ENCODE measurements at regions not wholly inside any gene's neighbourhood (a gene's known extent, or its start where the extent isn't known, plus 50 kb on each side); places are given as distances from the start of the nearest gene placed in this dataset.

DNA sequence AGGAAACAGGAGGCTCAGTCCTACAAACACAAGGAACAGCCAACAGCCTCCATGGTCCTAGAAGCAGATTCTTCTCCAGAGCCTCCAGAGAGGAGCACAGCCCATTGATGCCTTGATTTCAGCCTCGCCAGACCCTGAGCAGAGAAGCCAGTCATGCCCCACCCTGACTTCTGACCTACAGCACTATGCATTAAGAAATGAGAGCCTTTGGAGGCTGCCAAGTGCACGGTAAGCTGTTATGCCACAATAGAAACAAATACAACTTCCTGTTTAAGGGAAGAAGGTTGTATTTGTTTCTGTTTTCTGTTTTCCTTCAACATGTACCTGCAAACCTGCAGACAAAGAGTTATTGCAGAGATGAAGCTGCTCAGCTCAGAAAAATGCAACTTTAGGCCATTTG lies 181.3 kb upstream of the AGAP1 start:
- DNase-seq = no peak

GRCh38 chr2:235314371-235314930 lies 179.4 kb upstream of the AGAP1 start:
- peak; percentile 60 for DNase-seq

GRCh38 chr2:235319095-235319494 lies 174.7 kb upstream of the AGAP1 start:
- DNase-seq = no peak

DNA sequence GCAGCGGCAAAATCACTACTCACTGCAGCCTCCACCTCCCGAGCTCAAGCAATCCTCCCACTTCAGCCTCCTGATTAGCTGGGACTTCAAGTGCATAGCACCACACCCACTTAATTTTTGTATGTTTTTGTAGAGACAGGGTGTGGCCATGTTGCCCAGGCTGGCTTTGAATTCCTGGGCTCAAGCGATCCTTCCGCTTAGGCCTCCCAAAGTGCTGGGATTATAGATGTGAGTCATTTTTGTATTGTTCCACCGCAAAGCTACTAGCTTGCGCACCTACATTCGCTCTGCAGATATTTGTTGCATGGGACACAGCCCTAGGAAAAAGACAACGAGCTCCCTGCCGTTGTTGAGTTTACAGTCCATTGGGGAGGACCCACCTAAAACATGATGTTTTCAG lies 173.5 kb upstream of the AGAP1 start:
- no peak for DNase-seq

DNA sequence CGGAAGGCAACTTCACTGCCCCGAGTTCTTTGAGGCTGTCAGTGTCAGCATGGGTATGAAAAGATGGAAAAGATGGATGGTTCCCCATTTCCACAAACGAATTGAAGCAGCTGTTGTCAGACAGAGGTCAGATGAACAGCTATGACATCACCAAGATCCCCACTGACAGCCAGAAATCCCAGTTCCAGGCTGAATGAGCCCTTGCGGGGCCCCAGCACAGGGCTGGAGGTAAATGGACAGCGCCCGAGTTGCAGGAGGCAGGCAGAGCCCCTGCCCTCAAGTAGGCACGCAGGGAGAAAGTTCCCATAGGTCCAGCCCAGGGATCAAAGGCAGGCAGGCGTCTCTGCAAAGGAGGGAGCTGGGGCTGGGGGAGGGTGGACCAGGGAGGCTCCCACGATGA lies 169.5 kb upstream of the AGAP1 start:
- DNase-seq = no peak

DNA sequence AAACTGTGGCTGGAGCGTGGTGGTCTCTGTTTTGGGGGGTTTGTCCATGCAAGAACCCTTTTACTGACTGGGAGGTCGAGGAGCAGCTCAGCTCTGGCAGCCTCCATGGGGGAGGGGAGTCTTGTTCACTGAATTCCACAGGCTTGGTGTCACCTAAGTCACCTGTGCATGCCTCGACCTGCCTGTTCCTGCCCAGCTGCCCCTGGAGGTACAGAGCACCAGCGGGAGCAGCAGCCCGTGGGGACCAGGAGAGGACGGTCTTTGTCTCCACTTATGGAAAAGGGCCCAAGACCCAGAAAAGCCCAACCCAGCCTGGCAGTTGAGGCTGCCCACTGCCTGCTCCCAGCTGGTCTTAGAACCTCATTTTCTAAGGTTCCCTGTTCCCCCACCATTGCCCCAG lies 168.7 kb upstream of the AGAP1 start:
- no peak for DNase-seq

- DNase-seq = no peak
Measured at GRCh38 chr2:235328991-235329390, 164.9 kb upstream of the AGAP1 start.

GRCh38 chr2:235330775-235331451 lies 162.9 kb upstream of the AGAP1 start:
- DNase-seq = peak; percentile 57

DNA sequence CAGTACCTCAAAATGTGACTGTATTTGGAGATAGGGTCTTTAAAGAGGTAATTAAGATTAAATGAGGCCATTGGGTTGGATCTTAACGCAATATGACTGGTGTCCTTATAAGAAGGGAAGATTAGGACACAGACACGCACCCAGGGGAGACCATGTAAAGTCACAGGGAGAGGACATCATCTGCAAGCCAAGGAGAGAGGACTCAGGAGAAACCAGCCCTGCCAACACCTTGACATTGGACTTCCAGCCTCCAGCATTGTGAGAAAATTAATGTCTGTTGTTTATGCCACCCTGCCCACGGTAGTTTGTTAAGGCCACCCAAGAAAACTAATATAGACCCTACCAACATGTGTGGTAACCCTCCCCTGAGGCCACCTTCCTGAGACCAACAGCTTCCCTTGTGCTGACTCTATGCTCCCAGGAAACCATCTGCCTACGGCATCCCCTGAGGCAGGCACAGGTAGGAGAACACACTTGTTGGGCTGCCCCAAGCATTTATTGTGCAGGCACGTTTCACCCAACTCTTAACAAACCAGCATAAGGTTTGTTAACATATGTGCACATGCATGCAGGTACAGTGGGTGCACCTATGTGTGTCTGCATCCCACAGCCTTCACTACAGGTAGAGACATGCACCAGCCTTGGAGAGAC lies 161.5 kb upstream of the AGAP1 start:
- DNase-seq = no peak

DNA sequence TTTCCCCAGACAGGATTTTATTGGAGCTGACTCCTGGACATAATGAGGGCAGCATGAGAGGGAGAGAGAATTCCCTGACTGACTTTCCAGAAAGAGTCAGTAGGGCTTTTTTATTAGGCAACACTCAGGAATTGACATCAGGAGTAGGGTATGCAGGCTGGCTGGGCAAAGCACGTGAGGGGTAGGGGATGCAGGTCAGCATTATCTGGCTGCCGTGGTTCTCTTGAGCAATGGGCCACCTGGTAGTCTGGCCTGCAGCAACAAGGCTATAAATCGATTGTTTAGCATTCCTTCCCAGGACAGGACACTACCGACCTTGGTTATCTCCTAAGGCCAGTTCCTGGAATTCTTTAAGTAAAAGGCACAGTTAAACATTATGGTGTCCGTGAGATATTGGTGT lies 160.8 kb upstream of the AGAP1 start:
- no peak for DNase-seq

GRCh38 chr2:235334179-235334578 lies 159.7 kb upstream of the AGAP1 start:
- no peak for DNase-seq

DNA sequence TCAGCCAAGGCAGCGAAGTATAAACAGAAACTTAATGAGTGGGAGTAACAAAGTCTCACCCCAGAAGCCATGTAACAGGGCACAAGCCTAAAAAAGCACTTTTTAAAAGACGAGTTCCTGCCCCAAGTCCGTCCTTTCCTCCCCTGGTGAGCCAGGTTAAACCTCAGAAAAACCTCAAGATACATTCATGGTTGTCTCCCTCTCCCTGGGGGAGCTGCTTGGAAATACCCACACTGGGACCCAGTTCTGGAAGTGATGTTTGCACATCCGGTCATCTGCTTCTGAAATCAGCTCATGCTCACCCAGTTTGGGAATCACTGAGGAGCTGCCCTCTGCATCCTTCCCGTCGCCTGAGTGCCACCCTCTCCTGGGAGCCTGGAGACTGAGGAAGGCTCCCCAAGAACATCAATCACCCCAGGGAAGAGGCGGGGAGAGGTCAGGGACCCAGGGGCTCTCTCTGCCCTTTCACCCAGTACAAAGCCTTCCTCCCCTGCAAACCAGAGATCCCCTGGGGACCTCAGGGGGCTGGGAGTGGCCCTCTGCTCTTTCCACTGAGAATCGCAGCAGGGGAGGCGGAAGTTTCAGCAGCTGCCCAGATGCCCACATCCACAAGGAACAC lies 150.6 kb upstream of the AGAP1 start:
- no peak for DNase-seq

DNA sequence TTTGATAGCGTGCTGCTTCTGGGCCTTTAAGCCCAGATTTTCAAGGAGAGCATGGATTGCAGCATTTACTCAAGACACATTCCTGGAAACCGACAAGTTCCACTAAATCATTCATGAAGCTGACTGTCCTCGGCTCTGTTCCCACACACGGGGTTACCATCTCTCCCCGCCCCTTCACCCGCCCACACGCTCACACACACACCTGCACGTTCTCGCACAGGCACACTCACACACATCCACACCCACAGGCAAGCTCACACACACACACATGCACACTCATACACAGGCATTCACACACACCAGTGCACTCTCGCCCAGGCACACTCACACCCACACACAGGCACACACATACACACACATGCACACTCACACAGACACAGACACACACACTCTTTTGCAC lies 150.0 kb upstream of the AGAP1 start:
- no peak for DNase-seq

DNA sequence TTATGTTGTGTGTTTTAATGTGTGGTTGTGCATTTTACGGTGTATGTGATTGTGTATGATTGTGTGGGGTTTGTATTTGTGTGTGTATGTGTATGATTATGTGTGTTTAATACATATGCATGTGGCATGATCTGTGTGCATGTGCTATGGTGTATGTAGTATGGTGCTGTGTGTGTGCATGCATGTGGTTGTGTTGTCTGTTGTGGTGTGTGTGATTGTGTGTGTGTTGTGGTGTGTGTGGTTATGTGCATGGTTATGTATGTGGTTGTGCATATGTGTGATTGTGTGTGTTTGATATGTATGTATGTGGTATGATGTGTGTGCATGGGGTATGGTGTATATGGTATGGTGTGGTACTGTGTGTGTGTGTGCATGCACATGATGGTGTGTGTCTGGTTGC lies 148.1 kb upstream of the AGAP1 start:
- DNase-seq = no peak

- no peak for DNase-seq
Measured at GRCh38 chr2:235347691-235348090, 146.2 kb upstream of the AGAP1 start.

- DNase-seq = no peak
Measured at GRCh38 chr2:235348329-235348728, 145.5 kb upstream of the AGAP1 start.

DNA sequence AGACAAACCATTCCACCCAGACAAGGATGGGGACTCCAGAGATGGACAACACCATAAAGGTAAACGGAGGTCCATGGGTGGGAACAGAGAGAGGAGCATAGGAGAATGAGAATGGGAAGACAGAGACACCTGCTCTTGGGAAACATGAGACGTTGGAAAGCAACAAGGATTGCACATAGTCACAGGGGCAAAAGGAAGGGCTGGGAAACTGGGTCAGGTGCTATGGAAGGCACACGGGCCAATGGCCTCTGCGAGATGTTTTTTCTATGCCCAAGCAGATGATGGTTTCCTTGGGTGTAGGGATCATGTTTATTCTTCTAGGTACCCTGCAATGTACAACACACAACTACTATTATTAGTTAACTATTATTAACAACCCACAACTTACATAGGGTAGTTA lies 143.6 kb upstream of the AGAP1 start:
- DNase-seq = no peak

DNA sequence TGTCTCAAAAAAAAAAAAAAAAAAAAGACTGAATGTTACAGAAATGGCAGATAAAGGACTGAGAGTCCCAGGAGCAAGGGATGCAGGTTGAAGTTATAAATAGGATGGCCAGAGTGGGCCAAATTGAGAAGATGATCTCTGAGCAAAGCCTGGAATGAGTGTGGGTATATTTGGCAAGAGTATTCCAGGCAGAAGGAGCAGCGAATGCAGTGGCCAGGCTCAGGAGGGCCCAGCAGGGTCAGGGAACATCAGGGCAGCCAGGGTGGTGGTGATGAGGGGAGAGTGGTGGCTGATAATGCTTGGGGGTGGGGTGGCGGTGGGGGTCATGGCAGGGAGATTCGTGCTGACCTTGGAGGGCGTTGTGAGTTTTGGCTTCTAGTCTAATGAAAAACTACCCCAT lies 141.3 kb upstream of the AGAP1 start:
- no peak for DNase-seq

DNA sequence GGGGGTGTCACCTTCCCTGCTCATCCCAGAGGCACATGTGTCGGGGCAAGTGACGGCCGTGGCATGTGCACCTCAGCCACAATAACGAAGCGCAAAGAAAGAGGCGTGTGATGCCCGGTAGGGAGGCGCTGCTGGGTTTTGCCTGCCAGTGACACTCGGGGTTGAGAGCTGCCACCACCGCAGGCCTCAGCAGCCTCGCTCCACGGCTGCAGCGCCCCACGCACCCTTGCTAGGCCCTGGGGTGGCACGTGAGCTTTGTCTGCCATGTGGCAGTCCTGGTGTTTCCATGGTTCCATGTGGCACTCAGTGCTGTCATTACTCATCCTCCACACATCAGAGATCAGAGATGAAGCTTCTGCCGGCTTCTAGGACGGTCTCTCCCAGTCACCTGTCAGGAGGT lies 136.0 kb upstream of the AGAP1 start:
- no peak for DNase-seq

DNA sequence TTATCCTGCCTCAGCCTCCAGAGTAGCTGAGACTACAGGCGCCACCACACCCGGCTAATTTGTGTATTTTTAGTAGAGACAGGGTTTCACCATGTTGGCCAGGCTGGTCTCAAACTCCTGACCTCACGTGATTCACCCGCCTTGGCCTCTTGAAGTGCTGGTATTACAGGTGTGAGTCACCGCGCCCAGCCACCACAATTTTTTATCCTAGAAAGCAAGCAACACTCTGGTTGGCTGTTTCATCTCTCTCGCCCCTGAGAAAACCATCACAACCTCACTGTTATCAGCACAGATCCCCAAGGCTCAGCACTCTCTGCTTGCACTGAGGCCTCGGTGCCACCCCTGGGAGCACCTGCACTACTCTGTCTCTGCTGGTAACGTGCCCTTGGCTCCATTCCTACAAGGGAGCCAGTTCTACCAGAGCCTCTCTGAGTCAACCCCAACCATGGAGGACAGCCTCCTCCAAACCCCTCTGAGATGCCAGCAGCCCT lies 134.8 kb upstream of the AGAP1 start:
- DNase-seq = no peak

DNA sequence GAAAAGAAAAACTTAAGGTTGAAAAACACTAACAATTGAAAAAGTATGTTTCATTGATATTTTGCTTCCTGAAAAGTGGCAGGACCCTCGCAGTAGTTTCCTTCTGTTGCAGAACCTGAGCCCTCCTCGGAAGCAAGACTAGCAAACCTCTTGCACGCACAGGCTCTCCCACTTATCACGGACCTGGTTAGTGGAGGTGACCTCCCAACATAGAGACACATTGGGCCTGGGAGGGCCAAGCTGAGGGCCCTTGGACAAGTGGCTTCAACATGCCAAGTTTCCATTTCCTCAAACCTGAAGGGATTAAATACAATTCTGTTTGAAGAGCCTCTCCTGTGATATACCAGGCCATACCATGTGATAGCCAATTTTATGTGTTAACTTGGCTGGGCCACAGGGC lies 133.4 kb upstream of the AGAP1 start:
- DNase-seq = no peak

DNA sequence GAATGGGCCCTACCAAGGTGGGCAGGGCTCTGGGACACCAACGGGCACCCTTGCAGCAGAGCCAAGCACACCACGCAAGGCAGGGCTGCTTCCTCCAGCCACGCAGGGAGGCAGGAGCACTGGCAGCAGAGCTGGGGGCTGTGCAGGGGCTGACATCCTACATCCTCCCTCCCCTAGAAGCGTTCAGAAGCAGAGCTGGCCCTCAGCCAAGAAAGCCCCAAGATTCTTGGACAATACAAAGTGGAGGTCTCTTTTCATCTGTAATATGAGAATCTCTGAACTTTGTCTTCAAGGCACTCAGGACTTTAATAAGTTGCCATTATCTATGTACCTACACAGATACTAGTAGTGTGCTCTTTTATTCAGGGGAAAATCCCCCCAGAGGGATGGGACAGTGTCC lies 128.1 kb upstream of the AGAP1 start:
- peak; percentile 18 for DNase-seq

DNA sequence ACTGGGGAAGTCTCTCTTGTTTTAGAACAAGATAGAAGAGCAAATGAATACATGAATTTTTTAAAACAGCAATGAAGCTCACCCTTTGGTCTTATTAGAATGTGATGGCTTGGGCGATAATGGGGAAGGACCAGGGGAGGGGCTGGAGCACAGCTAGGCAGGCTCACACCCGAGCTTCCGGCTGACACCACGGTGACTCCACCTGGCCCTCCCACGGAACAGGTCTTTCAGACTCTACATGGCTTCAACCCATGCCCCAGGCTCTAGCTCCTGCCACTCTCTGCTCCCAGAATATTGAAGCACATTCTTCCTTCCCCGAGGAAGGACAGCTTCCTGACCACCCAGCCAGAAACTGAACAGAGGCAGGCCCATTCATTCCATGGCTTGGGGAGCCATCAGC lies 127.5 kb upstream of the AGAP1 start:
- DNase-seq = no peak

DNA sequence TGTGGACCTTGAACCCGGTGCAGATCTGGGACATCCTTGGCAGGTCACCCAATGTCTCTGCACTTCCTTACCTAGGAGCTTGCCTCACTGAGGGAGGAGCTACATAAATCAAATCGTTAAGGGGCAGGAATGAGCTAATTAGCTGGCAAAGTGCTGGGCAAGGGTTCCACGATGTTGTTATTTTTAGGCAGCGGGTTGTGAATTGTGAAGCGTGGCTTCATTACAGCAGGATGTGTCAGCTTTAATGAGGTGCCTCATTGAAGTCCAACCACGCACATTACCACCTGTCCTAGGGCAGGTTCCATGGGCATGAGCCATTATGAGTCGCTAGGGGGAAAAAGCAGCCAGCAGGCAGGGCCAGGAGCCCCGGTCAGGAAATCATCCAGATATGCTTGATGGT lies 127.0 kb upstream of the AGAP1 start:
- no peak for DNase-seq
